ENCODE measurements at regions not wholly inside any gene's neighbourhood (a gene's known extent, or its start where the extent isn't known, plus 50 kb on each side); places are given as distances from the start of the nearest gene placed in this dataset.

- no peak for TF ChIP-seq SPI1 (IDR thresholded peaks at IDR 0.05; ENCODE audit: low read depth, low read length)
- TF ChIP-seq PAX5 (IDR thresholded peaks at IDR 0.05; ENCODE audit: insufficient read depth, low read length, severe bottlenecking), result no peak
- no peak for TF ChIP-seq POLR2A (IDR thresholded peaks at IDR 0.05; ENCODE audit: low read depth, low read length)
- TF ChIP-seq TAF1 (IDR thresholded peaks at IDR 0.05; ENCODE audit: low read depth, low read length), result no peak
- no peak for TF ChIP-seq POLR2AphosphoS5 (IDR thresholded peaks at IDR 0.05; ENCODE audit: low read depth, low read length)
- TF ChIP-seq POU2F2 (IDR thresholded peaks at IDR 0.05; ENCODE audit: low read depth, low read length), result no peak
- FAIRE-seq, result no peak
- no peak for DNase-seq (ENCODE audit: insufficient read length, low spot score)
Measured at GRCh38 chr4:89567936-89568335, 260.3 kb upstream of the GPRIN3 start.

GRCh38 chr4:89563431-89563830 lies 255.8 kb upstream of the GPRIN3 start:
- TF ChIP-seq SPI1 (IDR thresholded peaks at IDR 0.05; ENCODE audit: low read depth, low read length) (no peak), POLR2A (IDR thresholded peaks at IDR 0.05; ENCODE audit: low read depth, low read length) (no peak), TAF1 (IDR thresholded peaks at IDR 0.05; ENCODE audit: low read depth, low read length) (no peak), POU2F2 (IDR thresholded peaks at IDR 0.05; ENCODE audit: low read depth, low read length) (no peak), PAX5 (IDR thresholded peaks at IDR 0.05; ENCODE audit: insufficient read depth, low read length, severe bottlenecking) (no peak), POLR2AphosphoS5 (IDR thresholded peaks at IDR 0.05; ENCODE audit: low read depth, low read length) (no peak)
- DNase-seq (ENCODE audit: insufficient read length, low spot score), result no peak
- FAIRE-seq, result no peak

- TF ChIP-seq POLR2AphosphoS5 (IDR thresholded peaks at IDR 0.05; ENCODE audit: low read depth, low read length) (no peak), POLR2A (IDR thresholded peaks at IDR 0.05; ENCODE audit: low read depth, low read length) (no peak), PAX5 (IDR thresholded peaks at IDR 0.05; ENCODE audit: insufficient read depth, low read length, severe bottlenecking) (no peak), SPI1 (IDR thresholded peaks at IDR 0.05; ENCODE audit: low read depth, low read length) (no peak), POU2F2 (IDR thresholded peaks at IDR 0.05; ENCODE audit: low read depth, low read length) (no peak), TAF1 (IDR thresholded peaks at IDR 0.05; ENCODE audit: low read depth, low read length) (no peak)
- no peak for DNase-seq (ENCODE audit: insufficient read length, low spot score)
- no peak for FAIRE-seq
Measured at GRCh38 chr4:89562746-89563145, 255.1 kb upstream of the GPRIN3 start.

- DNase-seq (ENCODE audit: insufficient read length, low spot score), result no peak
- FAIRE-seq, result no peak
- TF ChIP-seq POU2F2 (IDR thresholded peaks at IDR 0.05; ENCODE audit: low read depth, low read length), result no peak
- TF ChIP-seq TAF1 (IDR thresholded peaks at IDR 0.05; ENCODE audit: low read depth, low read length), result no peak
- no peak for TF ChIP-seq POLR2A (IDR thresholded peaks at IDR 0.05; ENCODE audit: low read depth, low read length)
- no peak for TF ChIP-seq POLR2AphosphoS5 (IDR thresholded peaks at IDR 0.05; ENCODE audit: low read depth, low read length)
- TF ChIP-seq PAX5 (IDR thresholded peaks at IDR 0.05; ENCODE audit: insufficient read depth, low read length, severe bottlenecking), result no peak
- TF ChIP-seq SPI1 (IDR thresholded peaks at IDR 0.05; ENCODE audit: low read depth, low read length), result no peak
Measured at GRCh38 chr4:89561048-89561447, 253.4 kb upstream of the GPRIN3 start.

GRCh38 chr4:89558147-89558546 lies 250.5 kb upstream of the GPRIN3 start:
- TF ChIP-seq POU2F2 (IDR thresholded peaks at IDR 0.05; ENCODE audit: low read depth, low read length) (no peak), POLR2A (IDR thresholded peaks at IDR 0.05; ENCODE audit: low read depth, low read length) (no peak), PAX5 (IDR thresholded peaks at IDR 0.05; ENCODE audit: insufficient read depth, low read length, severe bottlenecking) (no peak), TAF1 (IDR thresholded peaks at IDR 0.05; ENCODE audit: low read depth, low read length) (no peak), POLR2AphosphoS5 (IDR thresholded peaks at IDR 0.05; ENCODE audit: low read depth, low read length) (no peak), SPI1 (IDR thresholded peaks at IDR 0.05; ENCODE audit: low read depth, low read length) (no peak)
- FAIRE-seq (peak; percentile 20), DNase-seq (ENCODE audit: insufficient read length, low spot score) (no peak)

DNA sequence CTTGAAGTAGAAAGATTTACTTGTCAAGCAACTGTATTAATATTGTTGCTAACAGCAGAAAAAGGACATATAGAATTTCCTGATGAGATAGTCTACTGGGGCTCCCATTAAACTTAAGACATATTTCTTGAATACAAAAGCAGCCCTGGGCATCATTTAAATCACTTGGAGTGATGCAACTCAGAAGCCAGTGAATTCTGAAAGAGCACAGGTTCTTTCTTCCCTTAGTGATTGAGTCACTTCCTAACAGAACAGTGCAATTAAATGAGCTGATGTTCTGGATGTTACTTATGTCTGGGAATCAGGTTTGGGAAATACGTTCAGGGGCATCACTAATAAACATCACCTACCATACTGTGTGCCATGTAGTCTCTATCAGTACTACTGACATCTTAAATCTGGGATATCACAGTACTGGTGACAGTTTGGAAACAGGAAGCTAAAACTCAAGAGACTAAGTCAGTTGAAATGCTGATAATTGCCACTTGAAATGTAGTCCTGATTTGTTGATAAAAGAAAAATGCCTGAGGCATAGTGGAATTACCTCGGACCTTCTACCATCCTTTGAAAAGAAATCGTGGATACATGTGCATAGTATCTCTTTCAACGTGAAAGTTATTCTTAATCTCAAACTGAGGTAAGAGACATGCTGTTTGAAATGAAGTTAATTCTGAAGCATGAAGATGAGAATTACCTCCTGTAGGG lies 249.2 kb upstream of the GPRIN3 start:
- FAIRE-seq, result no peak
- TF ChIP-seq POU2F2 (IDR thresholded peaks at IDR 0.05; ENCODE audit: low read depth, low read length), result no peak
- DNase-seq (ENCODE audit: insufficient read length, low spot score), result no peak

GRCh38 chr4:89551191-89551590 lies 243.6 kb upstream of the GPRIN3 start:
- no peak for TF ChIP-seq TAF1 (IDR thresholded peaks at IDR 0.05; ENCODE audit: low read depth, low read length)
- no peak for TF ChIP-seq POLR2A (IDR thresholded peaks at IDR 0.05; ENCODE audit: low read depth, low read length)
- TF ChIP-seq SPI1 (IDR thresholded peaks at IDR 0.05; ENCODE audit: low read depth, low read length), result no peak
- no peak for TF ChIP-seq PAX5 (IDR thresholded peaks at IDR 0.05; ENCODE audit: insufficient read depth, low read length, severe bottlenecking)
- no peak for TF ChIP-seq POU2F2 (IDR thresholded peaks at IDR 0.05; ENCODE audit: low read depth, low read length)
- no peak for TF ChIP-seq POLR2AphosphoS5 (IDR thresholded peaks at IDR 0.05; ENCODE audit: low read depth, low read length)
- FAIRE-seq (no peak), DNase-seq (ENCODE audit: insufficient read length, low spot score) (no peak)

DNA sequence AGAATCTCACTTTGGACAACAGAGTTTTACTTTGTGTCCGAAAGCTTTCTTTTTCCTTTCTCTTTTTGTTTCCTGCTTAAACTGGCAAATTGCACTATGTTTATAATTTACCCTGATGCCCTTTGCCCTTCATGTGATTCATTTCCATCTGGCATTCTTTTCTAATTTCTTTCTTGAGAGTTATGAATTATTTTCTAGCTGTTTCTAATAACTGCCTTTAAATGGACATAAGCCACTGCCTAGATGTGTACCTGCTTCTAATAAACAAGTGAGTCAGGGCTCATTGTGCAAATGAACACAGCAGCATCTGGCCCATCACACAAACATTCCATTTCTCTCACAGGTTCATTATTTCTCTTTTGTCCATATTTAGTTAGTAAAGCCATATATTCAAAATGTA lies 242.3 kb upstream of the GPRIN3 start:
- DNase-seq (ENCODE audit: insufficient read length, low spot score) (no peak), FAIRE-seq (no peak)
- TF ChIP-seq POLR2A (IDR thresholded peaks at IDR 0.05; ENCODE audit: low read depth, low read length) (no peak), TAF1 (IDR thresholded peaks at IDR 0.05; ENCODE audit: low read depth, low read length) (no peak), PAX5 (IDR thresholded peaks at IDR 0.05; ENCODE audit: insufficient read depth, low read length, severe bottlenecking) (no peak), SPI1 (IDR thresholded peaks at IDR 0.05; ENCODE audit: low read depth, low read length) (no peak), POU2F2 (IDR thresholded peaks at IDR 0.05; ENCODE audit: low read depth, low read length) (no peak), POLR2AphosphoS5 (IDR thresholded peaks at IDR 0.05; ENCODE audit: low read depth, low read length) (no peak)

GRCh38 chr4:89545315-89545714 lies 237.7 kb upstream of the GPRIN3 start:
- DNase-seq (ENCODE audit: insufficient read length, low spot score) (no peak), FAIRE-seq (no peak)
- TF ChIP-seq TAF1 (IDR thresholded peaks at IDR 0.05; ENCODE audit: low read depth, low read length) (no peak), PAX5 (IDR thresholded peaks at IDR 0.05; ENCODE audit: insufficient read depth, low read length, severe bottlenecking) (no peak), SPI1 (IDR thresholded peaks at IDR 0.05; ENCODE audit: low read depth, low read length) (no peak), POU2F2 (IDR thresholded peaks at IDR 0.05; ENCODE audit: low read depth, low read length) (no peak), POLR2A (IDR thresholded peaks at IDR 0.05; ENCODE audit: low read depth, low read length) (no peak), POLR2AphosphoS5 (IDR thresholded peaks at IDR 0.05; ENCODE audit: low read depth, low read length) (no peak)

GRCh38 chr4:89541998-89542397 lies 234.4 kb upstream of the GPRIN3 start:
- DNase-seq (ENCODE audit: insufficient read length, low spot score), result no peak
- TF ChIP-seq POU2F2 (IDR thresholded peaks at IDR 0.05; ENCODE audit: low read depth, low read length), result no peak
- FAIRE-seq, result no peak

Measured in GM12891 (cell line).